K562 (cell line): ENCODE measurements at regions not wholly inside any gene's neighbourhood (a gene's known extent, or its start where the extent isn't known, plus 50 kb on each side); places are given as distances from the start of the nearest gene placed in this dataset.

ENCODE experiments used
- ATAC-seq: fragments of 200-7000 bp; cut with Tn5 transposase; 3 replicates; pipeline ENCODE4 v1.9.1; 2020; ENCODE audit warnings: moderate library complexity
- BruUV-seq: library from RNA; stranded (reverse); fragments of 400-500 nt; replicated peaks from 2 replicates; lab custom pipeline; 2021; lab: Mats Ljungman, UMichigan
- CTCF ChIA-PET: fragments of 300-600 bp; formaldehyde crosslinking; extraction: SDS; loops from one replicate; lab custom pipeline; 2021; ENCODE audit warnings: low intra/inter-chr PET ratio; lab: Yijun Ruan, JAX
- POLR2A ChIA-PET: fragments of 300-600, 350-650 bp; sonication (Branson Sonifier 250); formaldehyde crosslinking; extraction: SDS; loops from one replicate; lab custom pipeline; 2021; ENCODE audit warnings: antibody characterized with exemption, inconsistent platforms; lab: Yijun Ruan, JAX
- DNase-seq, 4 experiments: peaks; one replicate each; pipeline versions ENCODE4 v3.0.0 to v3.0.0-alpha.2; 2011 to 2018; ENCODE audit warnings: low spot score in 3 of 4, mixed read lengths in 3 of 4; ENCODE audit errors: extremely low read depth in 1 of 4
- FAIRE-seq: peaks from 2 replicates; lab custom pipeline; 2011; peaks lifted over from hg19 to GRCh38; lab: Jason Lieb, UNC
- H2AFZ ChIP-seq: 2 replicates; pipeline ENCODE4 v1.6.0; 2011; ENCODE audit warnings: low read depth, low read length, control low read depth, inconsistent platforms
- H3K27ac ChIP-seq: fragments of 200-600 bp; 3 replicates; pipeline ENCODE4 v1.8.0; 2011; ENCODE audit warnings: low read depth, mild to moderate bottlenecking, control low read depth, inconsistent platforms, low read length, moderate library complexity, mixed read lengths; ENCODE audit errors: extremely low read depth
- H3K27me3 ChIP-seq, 2 experiments: fragments of 300-600 bp in 1 of 2; 2 replicates in 1 of 2; 3 replicates in 1 of 2; pipeline versions ENCODE4 v1.6.0 to v1.8.0; 2011; ENCODE audit warnings: inconsistent platforms in 2 of 2, low read length in 2 of 2, mild to moderate bottlenecking in 1 of 2, mixed read lengths in 1 of 2, moderate library complexity in 1 of 2; ENCODE audit not compliant: control insufficient read depth in 2 of 2, insufficient read depth in 2 of 2
- H3K36me3 ChIP-seq: fragments of 300-600 bp; 3 replicates; pipeline ENCODE4 v1.8.0; 2011; ENCODE audit warnings: mild to moderate bottlenecking, low read length, inconsistent platforms; ENCODE audit not compliant: control insufficient read depth, insufficient read depth
- H3K4me1 ChIP-seq, 2 experiments: fragments of 200-600 bp in 1 of 2; replicated peaks in 1 of 2; 2 replicates in 1 of 2; 3 replicates in 1 of 2; pipeline versions ENCODE4 v1.5.1 to v1.8.0; 2011; ENCODE audit warnings: inconsistent platforms in 2 of 2, low read length in 2 of 2, mild to moderate bottlenecking in 1 of 2, mixed read lengths in 1 of 2, moderate library complexity in 1 of 2; ENCODE audit not compliant: control insufficient read depth in 2 of 2, insufficient read depth in 2 of 2
- H3K4me2 ChIP-seq: 2 replicates; pipeline ENCODE4 v1.6.1; 2011; ENCODE audit warnings: low read length, control low read depth, inconsistent platforms, mixed read lengths; ENCODE audit not compliant: insufficient read depth
- H3K4me3 ChIP-seq: fragments of 200-600 bp; sonication (generic), shearing (Covaris generic); 2 replicates; pipeline ENCODE4 v1.5.1; 2016; ENCODE audit warnings: control low read depth, inconsistent platforms
- H3K79me2 ChIP-seq: fragments of 200-600 bp; 3 replicates; pipeline ENCODE4 v1.8.0; 2011; ENCODE audit warnings: low read length, inconsistent platforms; ENCODE audit not compliant: control insufficient read depth, insufficient read depth
- H3K9ac ChIP-seq, 2 experiments: 2 replicates each; pipeline versions ENCODE4 v1.6.0 to v1.6.1; 2011; ENCODE audit warnings: low read depth in 2 of 2, low read length in 2 of 2, control low read depth in 1 of 2, inconsistent platforms in 1 of 2, mild to moderate bottlenecking in 1 of 2, mixed read lengths in 1 of 2; ENCODE audit not compliant: insufficient read depth in 1 of 2
- H3K9me1 ChIP-seq: one replicate; pipeline ENCODE4 v1.6.0; 2011; ENCODE audit warnings: inconsistent platforms, mild to moderate bottlenecking, low read length, moderate library complexity; ENCODE audit not compliant: control insufficient read depth, insufficient read depth
- H3K9me3 ChIP-seq: replicated peaks from 2 replicates; pipeline ENCODE4 v1.5.1; 2011; ENCODE audit warnings: low read depth, low read length, inconsistent platforms; ENCODE audit not compliant: control insufficient read depth, insufficient read depth
- H4K20me1 ChIP-seq: replicated peaks from 2 replicates; pipeline ENCODE4 v1.6.1; 2011; ENCODE audit warnings: low read length, inconsistent platforms, mixed read lengths; ENCODE audit not compliant: control insufficient read depth, insufficient read depth
- FOXJ3 ChIP-seq: sonication (generic); formaldehyde crosslinking; IDR thresholded peaks from 2 replicates; pipeline ENCODE4 v1.4.0; 2020; ENCODE audit warnings: mild to moderate bottlenecking, missing genetic modification reagents
- ILK ChIP-seq: fragments of 450-650 bp; IDR thresholded peaks from 2 replicates; pipeline ENCODE4 v1.6.1; 2016; ENCODE audit warnings: missing genetic modification characterization, low read depth, mild to moderate bottlenecking, missing compliant biosample characterization, moderate library complexity, borderline replicate concordance
- ZNF165 ChIP-seq: fragments of 250-450 bp; sonication (Bioruptor Pico); IDR thresholded peaks from 2 replicates; pipeline ENCODE4 v1.4.0; 2020; ENCODE audit warnings: borderline replicate concordance
- WGBS: fragments of 100-300 bp; shearing (Covaris generic); methylation state at CpG from one replicate; pipeline ENCODE4 v1.1.6; 2016; ENCODE audit warnings: low coverage, mixed read lengths; ENCODE audit not compliant: insufficient coverage; ENCODE audit errors: missing lambda C conversion rate; 5-methylcytosine and 5-hydroxymethylcytosine counted together
- in situ Hi-C: fragments of 300-500 bp; cut with MboI; formaldehyde crosslinking; loops from 4 replicates; pipeline ENCODE4 v1.15.0; 2018; ENCODE audit warnings: inconsistent platforms, mixed read lengths
- intact Hi-C: fragments of 100-400 bp; cut with micrococcal nuclease; formaldehyde crosslinking; loops from 2 replicates; pipeline ENCODE4 v1.14.2; 2022
- TF ChIP-seq, protein P1 (sequence below): sonication (generic); formaldehyde crosslinking; IDR thresholded peaks from 2 replicates; pipeline ENCODE4 v1.8.0; 2023; ENCODE audit warnings: mild to moderate bottlenecking, missing genetic modification reagents
- TF ChIP-seq, protein P2 (sequence below): fragments of 150-350 bp; conservative IDR thresholded peaks from 2 replicates; pipeline ENCODE4 v1.6.1; 2014; ENCODE audit warnings: low read length

DNA sequence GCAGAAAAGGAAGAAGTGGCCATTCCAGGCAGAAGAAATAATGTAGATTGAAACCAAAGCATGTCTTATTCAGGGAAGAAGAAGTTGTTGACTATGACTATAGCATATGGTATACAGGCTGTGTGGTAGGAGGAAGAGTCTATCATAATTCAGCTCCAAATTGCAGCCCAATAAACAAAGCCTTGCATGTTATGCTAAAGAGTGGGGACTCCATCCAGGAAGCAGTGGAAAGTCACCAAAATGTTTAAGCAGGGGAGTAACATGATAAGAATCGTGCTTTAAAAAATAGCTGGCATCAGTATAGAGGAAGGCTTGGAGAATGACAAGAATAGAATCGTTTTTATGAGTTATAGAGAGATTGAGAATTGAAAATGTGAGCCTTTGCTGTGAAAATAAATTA is 213.3 kb upstream of the ADGRL2 start:
- TF ChIP-seq FOXJ3 (CRISPR knock-in tag) = no peak
- TF ChIP-seq ZNF165 (CRISPR knock-in tag) = no peak
- TF ChIP-seq ILK (tag) = no peak
- TF ChIP-seq, protein P1, sequence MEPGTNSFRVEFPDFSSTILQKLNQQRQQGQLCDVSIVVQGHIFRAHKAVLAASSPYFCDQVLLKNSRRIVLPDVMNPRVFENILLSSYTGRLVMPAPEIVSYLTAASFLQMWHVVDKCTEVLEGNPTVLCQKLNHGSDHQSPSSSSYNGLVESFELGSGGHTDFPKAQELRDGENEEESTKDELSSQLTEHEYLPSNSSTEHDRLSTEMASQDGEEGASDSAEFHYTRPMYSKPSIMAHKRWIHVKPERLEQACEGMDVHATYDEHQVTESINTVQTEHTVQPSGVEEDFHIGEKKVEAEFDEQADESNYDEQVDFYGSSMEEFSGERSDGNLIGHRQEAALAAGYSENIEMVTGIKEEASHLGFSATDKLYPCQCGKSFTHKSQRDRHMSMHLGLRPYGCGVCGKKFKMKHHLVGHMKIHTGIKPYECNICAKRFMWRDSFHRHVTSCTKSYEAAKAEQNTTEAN (CRISPR knock-in tag) = no peak
- TF ChIP-seq, protein P2, sequence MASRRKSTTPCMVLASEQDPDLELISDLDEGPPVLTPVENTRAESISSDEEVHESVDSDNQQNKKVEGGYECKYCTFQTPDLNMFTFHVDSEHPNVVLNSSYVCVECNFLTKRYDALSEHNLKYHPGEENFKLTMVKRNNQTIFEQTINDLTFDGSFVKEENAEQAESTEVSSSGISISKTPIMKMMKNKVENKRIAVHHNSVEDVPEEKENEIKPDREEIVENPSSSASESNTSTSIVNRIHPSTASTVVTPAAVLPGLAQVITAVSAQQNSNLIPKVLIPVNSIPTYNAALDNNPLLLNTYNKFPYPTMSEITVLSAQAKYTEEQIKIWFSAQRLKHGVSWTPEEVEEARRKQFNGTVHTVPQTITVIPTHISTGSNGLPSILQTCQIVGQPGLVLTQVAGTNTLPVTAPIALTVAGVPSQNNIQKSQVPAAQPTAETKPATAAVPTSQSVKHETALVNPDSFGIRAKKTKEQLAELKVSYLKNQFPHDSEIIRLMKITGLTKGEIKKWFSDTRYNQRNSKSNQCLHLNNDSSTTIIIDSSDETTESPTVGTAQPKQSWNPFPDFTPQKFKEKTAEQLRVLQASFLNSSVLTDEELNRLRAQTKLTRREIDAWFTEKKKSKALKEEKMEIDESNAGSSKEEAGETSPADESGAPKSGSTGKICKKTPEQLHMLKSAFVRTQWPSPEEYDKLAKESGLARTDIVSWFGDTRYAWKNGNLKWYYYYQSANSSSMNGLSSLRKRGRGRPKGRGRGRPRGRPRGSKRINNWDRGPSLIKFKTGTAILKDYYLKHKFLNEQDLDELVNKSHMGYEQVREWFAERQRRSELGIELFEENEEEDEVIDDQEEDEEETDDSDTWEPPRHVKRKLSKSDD = no peak
- TF ChIP-seq, all 486 proteins: peak for 0
- 0% methylated on average over 2 of the region's 2 CpGs for WGBS
- Histone ChIP-seq H2AFZ (no peak overlapping the region), H3K27ac (no peak overlapping the region), H3K4me3 (no peak overlapping the region), H3K36me3 (no peaks in the 10 kb centered on the region), H3K9ac (no peak overlapping the region), H3K4me2 (no peak overlapping the region), H4K20me1 (no peaks in the 10 kb centered on the region), H3K27me3 (no peaks in the 10 kb centered on the region), H3K9me1 (no peaks in the 10 kb centered on the region), H3K4me1 (no peaks in the 10 kb centered on the region), H3K9me3 (no peaks in the 10 kb centered on the region), H3K79me2 (no peaks in the 10 kb centered on the region)
- ATAC-seq = no peak
- no peak for DNase-seq
- POLR2A ChIA-PET = no interaction called here
- intact Hi-C loops = no loop called here
- CTCF ChIA-PET = no interaction called here
- FAIRE-seq = no peak
- no TSS peak for BruUV-seq
- in situ Hi-C loops = no loop called here
